Astrocyte of the spinal cord (primary cell): ENCODE measurements at regions not wholly inside any gene's neighbourhood (a gene's known extent, or its start where the extent isn't known, plus 50 kb on each side); places are given as distances from the start of the nearest gene placed in this dataset.

ENCODE experiments used
- DNase-seq: peaks from one replicate; pipeline ENCODE4 v3.0.0; 2011; ENCODE audit warnings: low read depth, low spot score
- H3K4me3 ChIP-seq: 2 replicates; pipeline ENCODE4 v1.5.1; 2011; ENCODE audit warnings: low read depth, mild to moderate bottlenecking, low read length, moderate library complexity
- in situ Hi-C: cut with HindIII; loops from 2 replicates; pipeline ENCODE4 v1.10.0; 2017; ENCODE audit warnings: low sequenced_read_pairs
- TF ChIP-seq, protein P1 (sequence below): IDR thresholded peaks from 2 replicates; pipeline ENCODE4 v1.5.1; 2012; ENCODE audit warnings: low read depth, mild to moderate bottlenecking, low read length, inconsistent platforms

DNA sequence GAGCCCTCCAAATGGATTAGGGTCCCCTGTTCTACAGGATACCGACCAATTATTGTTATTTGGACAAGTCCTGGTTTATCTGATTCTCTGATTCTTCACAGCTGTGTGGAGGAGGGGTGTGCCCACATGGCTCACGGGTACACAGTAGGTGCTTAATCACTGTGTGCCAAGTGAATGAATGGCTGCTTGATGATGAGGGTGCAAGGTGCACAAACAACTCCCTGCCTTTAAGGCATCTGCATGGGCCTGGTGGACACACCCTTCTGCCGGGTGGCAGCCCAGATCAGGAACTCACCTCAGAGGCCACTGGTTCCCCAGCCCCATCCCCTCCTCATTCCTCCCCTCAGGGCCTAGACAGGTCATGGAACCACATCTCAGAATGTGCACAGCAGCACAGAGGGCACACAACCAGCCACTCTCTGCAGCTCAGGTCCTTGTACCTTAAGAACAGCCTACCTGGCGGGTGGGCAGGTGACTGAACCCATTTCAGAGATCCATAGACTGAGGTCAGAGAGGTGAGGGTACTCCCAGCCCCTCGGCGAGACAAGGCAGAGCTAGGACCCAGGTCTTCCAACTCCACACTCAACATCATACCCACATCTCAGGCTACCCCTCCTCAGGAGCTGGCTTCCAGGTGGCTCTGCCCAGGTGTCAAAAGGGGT, 50.3 kb downstream of the SHANK2 start:
- in situ Hi-C loops: no loop called here
- TF ChIP-seq, protein P1, sequence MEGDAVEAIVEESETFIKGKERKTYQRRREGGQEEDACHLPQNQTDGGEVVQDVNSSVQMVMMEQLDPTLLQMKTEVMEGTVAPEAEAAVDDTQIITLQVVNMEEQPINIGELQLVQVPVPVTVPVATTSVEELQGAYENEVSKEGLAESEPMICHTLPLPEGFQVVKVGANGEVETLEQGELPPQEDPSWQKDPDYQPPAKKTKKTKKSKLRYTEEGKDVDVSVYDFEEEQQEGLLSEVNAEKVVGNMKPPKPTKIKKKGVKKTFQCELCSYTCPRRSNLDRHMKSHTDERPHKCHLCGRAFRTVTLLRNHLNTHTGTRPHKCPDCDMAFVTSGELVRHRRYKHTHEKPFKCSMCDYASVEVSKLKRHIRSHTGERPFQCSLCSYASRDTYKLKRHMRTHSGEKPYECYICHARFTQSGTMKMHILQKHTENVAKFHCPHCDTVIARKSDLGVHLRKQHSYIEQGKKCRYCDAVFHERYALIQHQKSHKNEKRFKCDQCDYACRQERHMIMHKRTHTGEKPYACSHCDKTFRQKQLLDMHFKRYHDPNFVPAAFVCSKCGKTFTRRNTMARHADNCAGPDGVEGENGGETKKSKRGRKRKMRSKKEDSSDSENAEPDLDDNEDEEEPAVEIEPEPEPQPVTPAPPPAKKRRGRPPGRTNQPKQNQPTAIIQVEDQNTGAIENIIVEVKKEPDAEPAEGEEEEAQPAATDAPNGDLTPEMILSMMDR: no peak
- DNase-seq: no peak
- no peak overlapping the region for H3K4me3 ChIP-seq

DNA sequence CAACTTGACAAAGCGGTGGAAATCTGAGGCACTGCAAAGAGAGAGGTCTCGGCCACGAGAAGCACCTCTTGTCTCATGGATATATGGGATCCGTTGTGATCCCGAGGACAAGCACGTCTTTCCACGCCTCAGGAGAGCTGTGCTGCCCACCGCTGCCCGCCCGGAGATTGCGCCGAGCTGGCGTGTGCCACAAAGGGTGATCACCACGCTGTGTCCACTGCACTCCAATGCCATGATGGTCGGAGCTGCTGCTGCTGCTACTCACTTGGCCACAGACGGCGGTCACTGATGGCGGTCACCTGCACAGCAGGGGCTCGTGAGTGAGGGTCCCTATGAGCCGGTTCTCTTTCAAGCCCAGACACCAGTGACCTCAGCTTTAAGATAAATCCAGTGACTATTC, 51.1 kb downstream of the SHANK2 start:
- H3K4me3 ChIP-seq: no peak overlapping the region
- no peak for DNase-seq
- TF ChIP-seq, protein P1: no peak
- in situ Hi-C loops: no loop called here

DNA sequence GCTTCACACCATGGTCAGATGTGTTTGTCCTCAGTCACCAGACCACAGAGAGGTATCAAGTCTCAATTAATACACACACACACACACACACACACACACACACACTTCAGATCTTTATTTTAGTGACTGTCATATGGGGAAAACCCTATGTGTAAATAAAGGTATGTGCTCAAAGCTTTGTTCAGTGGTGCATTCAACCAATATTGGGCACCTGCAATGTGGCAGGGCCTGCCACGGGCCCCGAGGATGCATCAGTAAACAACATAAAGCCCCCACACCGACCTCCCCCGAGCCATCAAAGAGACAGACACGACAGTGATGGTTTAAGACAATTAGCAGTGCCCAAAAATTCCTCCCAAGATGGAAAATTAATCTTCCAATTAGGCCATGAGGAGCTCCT, 51.6 kb downstream of the SHANK2 start:
- H3K4me3 ChIP-seq: no peak overlapping the region
- no peak for DNase-seq
- TF ChIP-seq, protein P1: no peak
- in situ Hi-C loops: no loop called here

DNA sequence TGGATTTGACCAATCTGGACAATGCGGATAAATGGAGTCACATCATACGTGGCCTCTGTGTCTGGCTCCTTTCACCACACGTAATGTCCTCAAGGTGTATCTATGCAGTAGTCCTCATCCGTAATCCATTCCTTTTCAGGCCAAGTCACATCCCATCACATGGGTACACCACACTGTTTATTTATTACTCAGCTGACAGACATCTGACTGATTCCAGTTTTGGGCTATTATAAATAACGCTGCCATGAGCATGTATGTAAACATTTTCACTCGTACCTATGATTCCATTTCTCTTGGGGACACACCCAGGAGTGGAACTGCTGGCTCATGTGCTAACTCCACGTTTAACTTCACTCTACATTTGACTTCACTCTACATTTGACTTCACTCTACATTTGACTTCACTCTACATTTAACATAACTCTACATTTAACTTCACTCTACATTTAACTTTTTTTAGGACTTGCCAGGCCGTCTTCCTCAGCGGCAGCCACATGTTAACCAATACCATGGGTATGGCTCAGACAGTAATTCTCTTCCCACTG, 52.1 kb downstream of the SHANK2 start:
- DNase-seq: no peak
- H3K4me3 ChIP-seq: no peak overlapping the region
- TF ChIP-seq, protein P1: no peak
- in situ Hi-C loops: no loop called here

DNA sequence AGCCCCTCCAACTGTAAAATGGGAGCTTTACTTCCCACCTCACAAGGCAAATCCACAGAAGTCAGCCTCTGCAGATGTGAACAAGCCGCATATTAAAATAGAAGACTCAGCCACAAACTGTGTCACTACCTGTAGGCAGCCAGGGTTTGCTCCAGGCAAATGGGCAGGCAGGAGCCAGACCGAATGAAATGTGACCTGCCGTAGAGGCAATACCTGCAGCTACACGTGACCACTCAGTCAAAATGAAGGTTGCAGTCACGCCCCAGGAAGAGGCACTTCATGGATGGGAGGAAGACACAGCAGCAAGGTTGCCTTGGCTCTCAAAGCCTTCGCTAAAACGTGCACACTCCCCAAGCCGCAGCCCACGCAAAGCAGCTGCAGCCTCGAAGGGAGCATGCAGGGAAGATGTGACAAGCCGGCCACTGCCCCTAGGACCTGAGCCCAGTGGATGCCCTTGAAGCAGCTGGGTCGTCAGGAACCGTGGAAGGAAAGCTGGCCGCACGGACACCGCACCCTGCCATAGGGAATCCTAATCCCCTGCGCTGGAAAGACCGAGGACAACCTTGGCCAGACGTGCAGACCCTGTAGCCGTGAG, 53.1 kb downstream of the SHANK2 start:
- no peak overlapping the region for H3K4me3 ChIP-seq
- DNase-seq: no peak
- TF ChIP-seq, protein P1: no peak
- in situ Hi-C loops: no loop called here

DNA sequence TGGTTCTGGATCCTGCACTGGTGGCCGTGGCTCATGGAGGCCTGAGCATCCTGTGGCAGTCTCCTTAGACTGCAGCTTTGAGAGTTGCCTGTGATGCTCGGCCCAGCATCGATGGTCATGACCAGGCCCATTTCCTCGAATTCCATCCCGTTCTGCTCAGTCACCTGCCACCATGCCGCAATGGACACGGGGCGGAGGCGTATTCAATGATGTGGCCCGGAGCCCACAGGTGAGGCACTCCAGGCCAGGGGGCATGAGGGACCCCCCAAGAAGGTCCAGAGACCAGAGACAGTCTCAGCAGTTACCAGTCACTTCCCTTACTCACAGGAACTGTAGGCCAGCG, 53.6 kb downstream of the SHANK2 start:
- DNase-seq: no peak
- in situ Hi-C loops: no loop called here

More for the DNA sequence above, 53.6 kb downstream of the SHANK2 start:
- TF ChIP-seq, protein P1: no peak
- no peak overlapping the region for H3K4me3 ChIP-seq
